ENCODE measurements at regions not wholly inside any gene's neighbourhood (a gene's known extent, or its start where the extent isn't known, plus 50 kb on each side); places are given as distances from the start of the nearest gene placed in this dataset.

GRCh38 chr3:113058188-113058587 is 67.4 kb downstream of the GTPBP8 start:
- no peak for DNase-seq (ENCODE audit: extremely low spot score, unreplicated experiment)
- Mint-ChIP-seq H3K4me1 (ENCODE audit: unreplicated experiment) (peaks cover 13% of the 10 kb centered on the region), H3K4me3 (no peak overlapping the region), H3K27ac (no peak overlapping the region), H3K9me3 (peaks cover 4% of the 10 kb centered on the region), H3K36me3 (peaks cover 4% of the 10 kb centered on the region), H3K27me3 (no peaks in the 10 kb centered on the region)
- TF ChIP-seq CTCF (conservative IDR thresholded peaks at IDR 0.05) = no peak

- DNase-seq (ENCODE audit: extremely low spot score, unreplicated experiment) = no peak
- Mint-ChIP-seq H3K27ac (no peak overlapping the region), H3K9me3 (peaks cover 10% of the 10 kb centered on the region), H3K36me3 (peaks cover 16% of the 10 kb centered on the region), H3K27me3 (no peaks in the 10 kb centered on the region), H3K4me1 (ENCODE audit: unreplicated experiment) (peaks cover 3% of the 10 kb centered on the region), H3K4me3 (no peak overlapping the region)
- TF ChIP-seq CTCF (conservative IDR thresholded peaks at IDR 0.05) = no peak
These were observed 71.9 kb downstream of the GTPBP8 start for GRCh38 chr3:113062705-113063104.

GRCh38 chr3:113063126-113063894 is 72.5 kb downstream of the GTPBP8 start:
- TF ChIP-seq CTCF (conservative IDR thresholded peaks at IDR 0.05) = no peak
- H3K9me3 Mint-ChIP-seq = peaks cover 10% of the 10 kb centered on the region
- H3K36me3 Mint-ChIP-seq = peaks cover 16% of the 10 kb centered on the region
- no peak overlapping the region for H3K27ac Mint-ChIP-seq
- no peaks in the 10 kb centered on the region for H3K4me1 Mint-ChIP-seq (ENCODE audit: unreplicated experiment)
- no peaks in the 10 kb centered on the region for H3K27me3 Mint-ChIP-seq
- no peak overlapping the region for H3K4me3 Mint-ChIP-seq
- no peak for DNase-seq (ENCODE audit: extremely low spot score, unreplicated experiment)

- peaks cover 16% of the 10 kb centered on the region for H3K36me3 Mint-ChIP-seq
These were observed 73.4 kb downstream of the GTPBP8 start for GRCh38 chr3:113064183-113064582.

GRCh38 chr3:113065336-113065735 is 74.6 kb downstream of the GTPBP8 start:
- TF ChIP-seq CTCF (conservative IDR thresholded peaks at IDR 0.05) = no peak
- Mint-ChIP-seq H3K4me1 (ENCODE audit: unreplicated experiment) (peaks cover 1% of the 10 kb centered on the region), H3K27ac (no peak overlapping the region), H3K36me3 (peaks cover 16% of the 10 kb centered on the region), H3K27me3 (no peaks in the 10 kb centered on the region), H3K9me3 (peaks cover 10% of the 10 kb centered on the region), H3K4me3 (no peak overlapping the region)
- no peak for DNase-seq (ENCODE audit: extremely low spot score, unreplicated experiment)

More at GRCh38 chr3:113064183-113064582, 73.4 kb downstream of the GTPBP8 start:
- TF ChIP-seq CTCF (conservative IDR thresholded peaks at IDR 0.05) = no peak
- Mint-ChIP-seq H3K4me1 (ENCODE audit: unreplicated experiment) (no peaks in the 10 kb centered on the region), H3K27ac (no peak overlapping the region), H3K9me3 (peaks cover 10% of the 10 kb centered on the region), H3K27me3 (no peaks in the 10 kb centered on the region), H3K4me3 (no peak overlapping the region)
- DNase-seq (ENCODE audit: extremely low spot score, unreplicated experiment) = no peak

All from type B pancreatic cell (in vitro differentiated cells).